Muscle layer of colon (tissue), 2 donors: ENCODE measurements at regions not wholly inside any gene's neighbourhood (a gene's known extent, or its start where the extent isn't known, plus 50 kb on each side); places are given as distances from the start of the nearest gene placed in this dataset.
A peak's percentile ranks its signal among the peaks of the same experiment; 100 is the strongest.

Experiments used
- H3K27ac ChIP-seq: one replicate; pipeline ENCODE4 v1.7.0; 2013; ENCODE audit warnings: low read depth, mild to moderate bottlenecking, low read length, moderate library complexity
- H3K27me3 ChIP-seq, 2 donors: one replicate each; pipeline ENCODE4 v1.7.0; 2013; ENCODE audit warnings: low read length in 2 of 2, mild to moderate bottlenecking in 2 of 2; ENCODE audit not compliant: insufficient read depth in 2 of 2, control insufficient read depth in 1 of 2
- H3K36me3 ChIP-seq: one replicate; pipeline ENCODE4 v1.7.0; 2013; ENCODE audit warnings: mild to moderate bottlenecking, low read length; ENCODE audit not compliant: insufficient read depth
- H3K4me1 ChIP-seq: one replicate; pipeline ENCODE4 v1.7.0; 2013; ENCODE audit warnings: mild to moderate bottlenecking, low read length; ENCODE audit not compliant: insufficient read depth
- H3K4me3 ChIP-seq, 2 donors: one replicate each; pipeline ENCODE4 v1.7.0; 2013; ENCODE audit warnings: low read length in 2 of 2, low read depth in 1 of 2, mild to moderate bottlenecking in 1 of 2, moderate library complexity in 1 of 2
- H3K9ac ChIP-seq: one replicate; pipeline ENCODE4 v1.7.0; 2013; ENCODE audit warnings: low read length
- H3K9me3 ChIP-seq: one replicate; pipeline ENCODE4 v1.7.0; 2013; ENCODE audit warnings: mild to moderate bottlenecking, low read length
- donor health status: abdominal sarcoma.
- donor health status: Adenocarcinoma of cecum.

GRCh38 chr14:51501746-51502145 lies 150.0 kb upstream of the FRMD6 start:
- no peaks in the 10 kb centered on the region for H3K36me3 ChIP-seq
- no peaks in the 10 kb centered on the region for H3K9me3 ChIP-seq
- no peaks in the 10 kb centered on the region for H3K27me3 ChIP-seq
- no peak overlapping the region for H3K27ac ChIP-seq
- H3K4me1 ChIP-seq, result peaks cover 5% of the 10 kb centered on the region
- no peak overlapping the region for H3K4me3 ChIP-seq
- no peak overlapping the region for H3K9ac ChIP-seq

DNA sequence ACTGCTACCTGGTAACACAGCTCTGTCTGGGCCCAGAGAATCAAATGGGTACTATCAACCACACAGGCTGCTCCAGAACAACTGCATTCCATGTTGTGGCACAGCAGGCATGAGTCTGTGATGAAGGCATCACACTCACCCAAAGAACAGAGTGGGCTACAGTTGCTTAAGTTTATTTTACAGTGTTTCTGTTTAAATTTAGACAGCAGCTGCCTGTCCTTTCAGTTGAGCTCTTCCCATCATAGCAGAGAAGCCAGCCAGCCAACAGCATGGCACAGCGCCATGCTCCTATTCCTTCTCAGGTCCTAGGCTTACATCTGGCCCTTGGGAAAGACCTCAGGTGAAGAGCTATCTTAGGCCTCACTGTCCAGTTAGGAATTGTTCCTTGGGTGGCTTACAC lies 147.0 kb upstream of the FRMD6 start:
- Histone ChIP-seq H3K4me3 (no peak overlapping the region), H3K9me3 (no peaks in the 10 kb centered on the region), H3K9ac (no peak overlapping the region), H3K27me3 (no peaks in the 10 kb centered on the region), H3K27ac (no peak overlapping the region), H3K36me3 (no peaks in the 10 kb centered on the region), H3K4me1 (peaks cover 25% of the 10 kb centered on the region)

GRCh38 chr14:51507511-51507905 lies 144.2 kb upstream of the FRMD6 start:
- no peaks in the 10 kb centered on the region for H3K9me3 ChIP-seq
- no peaks in the 10 kb centered on the region for H3K27me3 ChIP-seq
- peak overlapping the region; percentile 56 for H3K27ac ChIP-seq
- H3K36me3 ChIP-seq, result no peaks in the 10 kb centered on the region
- H3K4me1 ChIP-seq, result peaks cover 31% of the 10 kb centered on the region
- H3K4me3 ChIP-seq, result peak overlapping the region in 1 of 2 donors; percentile 35
- H3K9ac ChIP-seq, result no peak overlapping the region

GRCh38 chr14:51507906-51508511 lies 143.7 kb upstream of the FRMD6 start:
- Histone ChIP-seq H3K27ac (peak overlapping the region; percentile 56), H3K4me1 (peaks cover 31% of the 10 kb centered on the region), H3K27me3 (no peaks in the 10 kb centered on the region), H3K4me3 (peak overlapping the region in 1 of 2 donors; percentile 35), H3K9ac (no peak overlapping the region), H3K36me3 (no peaks in the 10 kb centered on the region), H3K9me3 (no peaks in the 10 kb centered on the region)

DNA sequence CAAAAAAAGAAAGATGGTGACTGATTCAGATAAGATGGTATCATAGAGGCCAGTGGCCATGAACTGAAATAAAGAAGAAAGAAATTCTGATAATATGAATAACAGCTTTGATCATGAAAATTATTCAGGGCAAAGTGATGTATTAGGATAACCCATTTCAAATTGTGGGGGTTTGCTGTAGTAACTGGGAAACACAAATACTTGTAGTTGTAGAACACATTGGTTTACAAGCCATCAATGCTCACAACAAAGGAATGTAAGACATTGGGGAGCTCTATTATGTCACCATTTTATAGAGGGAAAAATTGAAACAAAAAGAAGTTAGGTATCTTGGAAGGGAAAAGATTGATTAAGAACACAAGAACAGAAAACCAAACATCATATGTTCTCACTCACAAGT lies 140.4 kb upstream of the FRMD6 start:
- H3K4me3 ChIP-seq, result no peak overlapping the region

DNA sequence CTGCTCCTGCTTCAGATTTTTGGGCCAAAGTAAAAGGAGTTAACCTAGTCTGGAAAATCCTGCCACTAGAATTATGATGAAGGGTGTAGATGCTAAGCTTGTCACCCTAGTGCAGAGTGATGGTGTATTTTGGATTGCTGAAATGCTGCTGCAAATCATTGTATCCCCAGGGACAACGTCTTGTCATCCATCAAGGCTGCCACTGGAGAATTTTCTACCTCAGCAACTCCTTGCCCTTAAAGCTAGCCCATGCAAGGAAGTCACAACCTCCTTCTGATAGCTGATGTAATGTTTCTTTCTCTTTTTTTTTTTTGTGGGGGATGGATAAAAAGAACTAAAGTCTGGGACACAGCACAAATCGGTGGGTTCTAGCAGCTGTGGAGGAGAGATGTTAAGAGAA lies 139.4 kb upstream of the FRMD6 start:
- Histone ChIP-seq H3K9me3 (no peaks in the 10 kb centered on the region), H3K4me3 (no peak overlapping the region), H3K9ac (no peak overlapping the region), H3K4me1 (peaks cover 24% of the 10 kb centered on the region), H3K36me3 (no peaks in the 10 kb centered on the region), H3K27ac (no peak overlapping the region), H3K27me3 (no peaks in the 10 kb centered on the region)

More for the DNA sequence above, 140.4 kb upstream of the FRMD6 start:
- H3K4me1 ChIP-seq, result peaks cover 25% of the 10 kb centered on the region
- no peak overlapping the region for H3K9ac ChIP-seq
- no peaks in the 10 kb centered on the region for H3K9me3 ChIP-seq
- H3K27ac ChIP-seq, result no peak overlapping the region
- no peaks in the 10 kb centered on the region for H3K36me3 ChIP-seq
- H3K27me3 ChIP-seq, result no peaks in the 10 kb centered on the region

GRCh38 chr14:51513281-51513680 lies 138.4 kb upstream of the FRMD6 start:
- Histone ChIP-seq H3K36me3 (no peaks in the 10 kb centered on the region), H3K9me3 (no peaks in the 10 kb centered on the region), H3K4me1 (peaks cover 14% of the 10 kb centered on the region), H3K9ac (no peak overlapping the region), H3K27me3 (no peaks in the 10 kb centered on the region), H3K4me3 (no peak overlapping the region), H3K27ac (no peak overlapping the region)

DNA sequence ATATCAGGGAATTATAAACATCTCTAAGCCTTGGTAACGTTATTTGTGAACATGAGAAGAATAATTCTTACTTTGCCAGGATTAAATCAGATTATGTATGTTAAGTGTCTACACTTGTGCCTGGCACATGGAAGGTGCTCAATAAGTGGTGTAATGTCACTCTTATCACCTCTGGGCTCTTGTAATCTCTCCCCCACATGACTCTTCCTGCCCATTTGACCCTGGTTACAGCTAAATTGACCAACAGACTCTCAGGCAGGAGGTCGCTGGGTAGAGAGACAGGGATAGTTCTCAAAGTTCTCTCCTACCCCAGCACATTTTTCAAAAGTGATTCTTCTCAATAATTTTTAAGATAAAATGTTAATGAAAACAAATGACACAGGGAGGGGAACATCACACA lies 137.8 kb upstream of the FRMD6 start:
- Histone ChIP-seq H3K27ac (no peak overlapping the region), H3K27me3 (no peaks in the 10 kb centered on the region), H3K9me3 (no peaks in the 10 kb centered on the region), H3K4me1 (peaks cover 7% of the 10 kb centered on the region), H3K9ac (no peak overlapping the region), H3K4me3 (no peak overlapping the region), H3K36me3 (no peaks in the 10 kb centered on the region)

GRCh38 chr14:51515611-51516010 lies 136.1 kb upstream of the FRMD6 start:
- Histone ChIP-seq H3K9ac (no peak overlapping the region), H3K27me3 (no peaks in the 10 kb centered on the region), H3K4me1 (no peaks in the 10 kb centered on the region), H3K27ac (no peak overlapping the region), H3K9me3 (no peaks in the 10 kb centered on the region), H3K36me3 (no peaks in the 10 kb centered on the region), H3K4me3 (no peak overlapping the region)

GRCh38 chr14:51516706-51517395 lies 134.9 kb upstream of the FRMD6 start:
- H3K27ac ChIP-seq, result no peak overlapping the region
- no peaks in the 10 kb centered on the region for H3K36me3 ChIP-seq
- no peaks in the 10 kb centered on the region for H3K4me1 ChIP-seq

DNA sequence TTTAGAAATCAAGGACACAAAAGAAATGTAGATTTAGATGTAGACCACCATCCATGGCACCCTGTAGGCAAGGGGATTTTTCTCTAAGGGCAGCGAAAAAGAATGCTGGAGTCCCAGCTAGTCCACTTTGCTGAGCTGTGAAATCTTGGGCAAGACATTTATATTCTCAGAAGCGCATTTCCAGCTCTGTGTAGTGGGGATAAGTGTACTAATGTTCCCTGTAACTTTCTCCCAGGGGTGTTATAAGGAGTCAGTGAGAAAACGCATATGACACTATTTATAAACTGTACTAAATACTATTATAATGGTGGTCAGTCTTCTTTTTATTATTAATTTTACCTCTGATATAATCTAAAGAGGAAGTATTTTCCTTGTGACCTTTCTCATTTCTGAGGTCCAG lies 133.4 kb upstream of the FRMD6 start:
- Histone ChIP-seq H3K4me1 (no peaks in the 10 kb centered on the region), H3K27me3 (no peaks in the 10 kb centered on the region), H3K36me3 (no peaks in the 10 kb centered on the region)

More at GRCh38 chr14:51516706-51517395, 134.9 kb upstream of the FRMD6 start:
- no peaks in the 10 kb centered on the region for H3K9me3 ChIP-seq
- H3K27me3 ChIP-seq, result no peaks in the 10 kb centered on the region
- H3K9ac ChIP-seq, result no peak overlapping the region
- H3K4me3 ChIP-seq, result no peak overlapping the region

GRCh38 chr14:51518711-51519110 lies 133.0 kb upstream of the FRMD6 start:
- Histone ChIP-seq H3K9ac (no peak overlapping the region), H3K36me3 (no peaks in the 10 kb centered on the region)

More for the DNA sequence above, 133.4 kb upstream of the FRMD6 start:
- no peak overlapping the region for H3K9ac ChIP-seq
- no peak overlapping the region for H3K27ac ChIP-seq
- H3K4me3 ChIP-seq, result no peak overlapping the region
- no peaks in the 10 kb centered on the region for H3K9me3 ChIP-seq

More at GRCh38 chr14:51518711-51519110, 133.0 kb upstream of the FRMD6 start:
- H3K4me1 ChIP-seq, result no peaks in the 10 kb centered on the region
- no peak overlapping the region for H3K4me3 ChIP-seq
- H3K27me3 ChIP-seq, result no peaks in the 10 kb centered on the region
- H3K27ac ChIP-seq, result no peak overlapping the region
- no peaks in the 10 kb centered on the region for H3K9me3 ChIP-seq
